A673 (cell line): ENCODE measurements at regions not wholly inside any gene's neighbourhood (a gene's known extent, or its start where the extent isn't known, plus 50 kb on each side); places are given as distances from the start of the nearest gene placed in this dataset.

Experiments
- EZH2 ChIP-seq: fragments of 200-600 bp; sonication (generic); IDR thresholded peaks from 2 replicates; pipeline ENCODE4 v1.6.1; 2017; ENCODE audit warnings: borderline replicate concordance, low read depth, mild to moderate bottlenecking, mixed read lengths, antibody characterized with exemption, low read length; ENCODE audit not compliant: poor library complexity, severe bottlenecking
- TF ChIP-seq, protein P1 (sequence below): fragments of 300-800, 200-600 bp; sonication (generic); conservative IDR thresholded peaks from 2 replicates; pipeline ENCODE4 v1.5.1; 2017; ENCODE audit warnings: low read depth, mild to moderate bottlenecking, antibody characterized with exemption, low read length, moderate library complexity, mixed read lengths

DNA sequence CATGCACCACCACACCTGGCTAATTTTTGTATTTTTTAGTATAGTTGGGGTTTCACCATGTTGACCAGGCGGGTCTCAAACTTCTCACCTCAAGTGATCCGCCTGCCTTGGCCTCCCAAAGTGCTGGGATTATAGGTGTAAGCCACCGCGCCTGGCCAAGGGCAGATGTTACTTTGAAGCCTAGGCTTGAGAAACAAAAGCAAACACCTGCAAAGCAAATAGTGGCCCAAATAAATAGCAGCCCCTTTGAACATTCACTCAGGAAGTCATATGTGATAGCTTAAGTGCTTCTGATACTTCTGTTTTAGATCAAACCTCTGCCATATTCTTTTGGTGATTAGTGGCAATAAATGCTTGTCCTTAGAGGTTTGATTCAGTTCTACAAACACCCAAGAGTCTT is 404.5 kb upstream of the SMIM21 start:
- TF ChIP-seq, protein P1, sequence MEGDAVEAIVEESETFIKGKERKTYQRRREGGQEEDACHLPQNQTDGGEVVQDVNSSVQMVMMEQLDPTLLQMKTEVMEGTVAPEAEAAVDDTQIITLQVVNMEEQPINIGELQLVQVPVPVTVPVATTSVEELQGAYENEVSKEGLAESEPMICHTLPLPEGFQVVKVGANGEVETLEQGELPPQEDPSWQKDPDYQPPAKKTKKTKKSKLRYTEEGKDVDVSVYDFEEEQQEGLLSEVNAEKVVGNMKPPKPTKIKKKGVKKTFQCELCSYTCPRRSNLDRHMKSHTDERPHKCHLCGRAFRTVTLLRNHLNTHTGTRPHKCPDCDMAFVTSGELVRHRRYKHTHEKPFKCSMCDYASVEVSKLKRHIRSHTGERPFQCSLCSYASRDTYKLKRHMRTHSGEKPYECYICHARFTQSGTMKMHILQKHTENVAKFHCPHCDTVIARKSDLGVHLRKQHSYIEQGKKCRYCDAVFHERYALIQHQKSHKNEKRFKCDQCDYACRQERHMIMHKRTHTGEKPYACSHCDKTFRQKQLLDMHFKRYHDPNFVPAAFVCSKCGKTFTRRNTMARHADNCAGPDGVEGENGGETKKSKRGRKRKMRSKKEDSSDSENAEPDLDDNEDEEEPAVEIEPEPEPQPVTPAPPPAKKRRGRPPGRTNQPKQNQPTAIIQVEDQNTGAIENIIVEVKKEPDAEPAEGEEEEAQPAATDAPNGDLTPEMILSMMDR, result no peak
- TF ChIP-seq EZH2, result no peak
